Loucy (cell line): ENCODE measurements at regions not wholly inside any gene's neighbourhood (a gene's known extent, or its start where the extent isn't known, plus 50 kb on each side); places are given as distances from the start of the nearest gene placed in this dataset.

Experiments
- H2AFZ ChIP-seq: fragments of 200-600 bp; sonication (generic); 2 replicates; pipeline ENCODE4 v1.6.0; 2016; ENCODE audit warnings: antibody characterized with exemption, mild to moderate bottlenecking, low read length, moderate library complexity
- H3F3A ChIP-seq: fragments of 200-600 bp; 2 replicates; pipeline ENCODE4 v1.6.0; 2016; ENCODE audit warnings: antibody characterized with exemption, low read depth, mild to moderate bottlenecking
- H3K27me3 ChIP-seq: fragments of 200-600 bp; sonication (generic); 2 replicates; pipeline ENCODE4 v1.6.1; 2014; ENCODE audit warnings: low read length, mild to moderate bottlenecking; ENCODE audit not compliant: insufficient read depth, poor library complexity, severe bottlenecking
- H3K36me3 ChIP-seq: fragments of 200-600 bp; sonication (generic); 2 replicates; pipeline ENCODE4 v1.6.1; 2016; ENCODE audit warnings: low read length; ENCODE audit not compliant: insufficient read depth
- H3K4me1 ChIP-seq: fragments of 200-600 bp; sonication (generic); 2 replicates; pipeline ENCODE4 v1.5.1; 2014; ENCODE audit warnings: low read length, mild to moderate bottlenecking; ENCODE audit not compliant: insufficient read depth, poor library complexity, severe bottlenecking
- H3K4me2 ChIP-seq: fragments of 200-600 bp; sonication (generic); 2 replicates; pipeline ENCODE4 v1.6.0; 2014; ENCODE audit warnings: antibody characterized with exemption, low read length, low read depth, mild to moderate bottlenecking; ENCODE audit not compliant: poor library complexity, severe bottlenecking
- H3K4me3 ChIP-seq: fragments of 200-600 bp; sonication (generic); 2 replicates; pipeline ENCODE4 v1.5.1; 2014; ENCODE audit warnings: low read length, mild to moderate bottlenecking, mixed read lengths; ENCODE audit not compliant: poor library complexity, severe bottlenecking
- H3K79me2 ChIP-seq: fragments of 200-600 bp; sonication (generic); 2 replicates; pipeline ENCODE4 v1.6.1; 2014; ENCODE audit warnings: low read length; ENCODE audit not compliant: insufficient read depth
- H3K9ac ChIP-seq: fragments of 200-600 bp; sonication (generic); 2 replicates; pipeline ENCODE4 v1.6.0; 2014; ENCODE audit warnings: mild to moderate bottlenecking, low read depth, low read length, moderate library complexity; ENCODE audit not compliant: poor library complexity, severe bottlenecking
- H3K9me2 ChIP-seq: fragments of 200-600 bp; sonication (generic); replicated peaks from 2 replicates; pipeline ENCODE4 v1.6.1; 2016; ENCODE audit warnings: low read depth, low read length, mixed read lengths
- H3K9me3 ChIP-seq: fragments of 200-600 bp; sonication (generic); 2 replicates; pipeline ENCODE4 v1.6.1; 2014; ENCODE audit warnings: mild to moderate bottlenecking, antibody characterized with exemption, low read length, low read depth; ENCODE audit not compliant: insufficient read depth
- H4K20me1 ChIP-seq: fragments of 200-600 bp; sonication (generic); 2 replicates; pipeline ENCODE4 v1.6.0; 2014; ENCODE audit warnings: antibody characterized with exemption, low read length, mild to moderate bottlenecking; ENCODE audit not compliant: insufficient read depth, poor library complexity, severe bottlenecking
- EZH2phosphoT487 ChIP-seq: fragments of 200-600 bp; IDR thresholded peaks from 2 replicates; pipeline ENCODE4 v1.6.1; 2018; ENCODE audit warnings: antibody characterized with exemption, mild to moderate bottlenecking, moderate library complexity, borderline replicate concordance
- TF ChIP-seq, protein P1 (sequence below): fragments of 200-600 bp; sonication (generic); conservative IDR thresholded peaks from 2 replicates; pipeline ENCODE4 v1.5.1; 2014; ENCODE audit warnings: mild to moderate bottlenecking, antibody characterized with exemption, low read length

DNA sequence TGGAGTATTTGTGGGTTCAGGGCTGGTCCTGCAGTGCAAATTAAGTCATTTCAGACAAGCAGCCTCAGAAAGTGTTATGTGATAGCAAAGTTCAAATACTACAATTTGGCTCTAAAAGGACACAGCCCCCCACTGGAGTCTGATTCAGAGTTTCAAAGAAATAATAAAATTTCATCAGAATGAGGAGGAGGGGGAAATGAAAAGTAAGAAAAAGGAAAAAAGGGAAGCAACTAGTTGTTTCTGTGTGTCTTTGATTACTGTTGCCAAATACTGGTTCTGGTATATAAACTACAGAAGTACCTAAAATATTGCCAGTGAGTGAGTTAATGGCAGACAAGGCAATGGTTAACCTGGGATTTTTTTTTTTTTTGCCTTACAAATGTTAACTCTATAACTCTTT, 773.9 kb downstream of the BCL11A start:
- Histone ChIP-seq H3F3A (no peaks in the 10 kb centered on the region), H3K9me2 (no peaks in the 10 kb centered on the region), H2AFZ (no peak overlapping the region), H3K4me2 (no peak overlapping the region), H3K4me1 (no peaks in the 10 kb centered on the region), H4K20me1 (no peaks in the 10 kb centered on the region), H3K9ac (no peak overlapping the region), H3K79me2 (no peaks in the 10 kb centered on the region), H3K36me3 (no peaks in the 10 kb centered on the region), H3K4me3 (no peak overlapping the region), H3K9me3 (no peaks in the 10 kb centered on the region), H3K27me3 (no peaks in the 10 kb centered on the region)
- TF ChIP-seq, protein P1, sequence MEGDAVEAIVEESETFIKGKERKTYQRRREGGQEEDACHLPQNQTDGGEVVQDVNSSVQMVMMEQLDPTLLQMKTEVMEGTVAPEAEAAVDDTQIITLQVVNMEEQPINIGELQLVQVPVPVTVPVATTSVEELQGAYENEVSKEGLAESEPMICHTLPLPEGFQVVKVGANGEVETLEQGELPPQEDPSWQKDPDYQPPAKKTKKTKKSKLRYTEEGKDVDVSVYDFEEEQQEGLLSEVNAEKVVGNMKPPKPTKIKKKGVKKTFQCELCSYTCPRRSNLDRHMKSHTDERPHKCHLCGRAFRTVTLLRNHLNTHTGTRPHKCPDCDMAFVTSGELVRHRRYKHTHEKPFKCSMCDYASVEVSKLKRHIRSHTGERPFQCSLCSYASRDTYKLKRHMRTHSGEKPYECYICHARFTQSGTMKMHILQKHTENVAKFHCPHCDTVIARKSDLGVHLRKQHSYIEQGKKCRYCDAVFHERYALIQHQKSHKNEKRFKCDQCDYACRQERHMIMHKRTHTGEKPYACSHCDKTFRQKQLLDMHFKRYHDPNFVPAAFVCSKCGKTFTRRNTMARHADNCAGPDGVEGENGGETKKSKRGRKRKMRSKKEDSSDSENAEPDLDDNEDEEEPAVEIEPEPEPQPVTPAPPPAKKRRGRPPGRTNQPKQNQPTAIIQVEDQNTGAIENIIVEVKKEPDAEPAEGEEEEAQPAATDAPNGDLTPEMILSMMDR: no peak
- no peak for TF ChIP-seq EZH2phosphoT487

DNA sequence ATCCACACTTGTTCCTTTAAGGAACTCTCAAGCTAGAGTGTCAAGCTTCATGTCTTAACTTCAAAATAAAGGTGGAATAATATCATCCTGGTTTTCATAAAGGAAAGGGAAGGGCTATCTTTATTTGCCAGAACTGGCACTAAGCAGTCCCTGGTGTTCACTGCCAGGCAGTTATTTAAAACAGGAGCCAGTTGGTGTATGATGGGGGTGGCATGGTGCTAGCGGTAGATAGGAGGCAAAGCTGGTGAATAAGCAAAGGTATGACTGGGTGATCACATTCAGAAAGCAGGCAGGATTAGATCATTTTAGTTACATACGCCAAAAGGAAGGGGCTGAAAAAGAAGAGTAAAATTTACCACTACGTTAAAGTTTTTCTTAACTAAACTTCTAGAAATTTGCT, 776.3 kb downstream of the BCL11A start:
- no peak overlapping the region for H2AFZ ChIP-seq
- TF ChIP-seq, protein P1: no peak
- no peaks in the 10 kb centered on the region for H3K9me2 ChIP-seq
- H3K79me2 ChIP-seq: no peaks in the 10 kb centered on the region
- H3K4me3 ChIP-seq: no peak overlapping the region
- no peaks in the 10 kb centered on the region for H3K9me3 ChIP-seq
- H3K9ac ChIP-seq: no peak overlapping the region
- H3F3A ChIP-seq: no peaks in the 10 kb centered on the region
- H3K27me3 ChIP-seq: no peaks in the 10 kb centered on the region
- H3K4me2 ChIP-seq: no peak overlapping the region
- H3K36me3 ChIP-seq: no peaks in the 10 kb centered on the region
- H3K4me1 ChIP-seq: no peaks in the 10 kb centered on the region
- H4K20me1 ChIP-seq: no peaks in the 10 kb centered on the region

DNA sequence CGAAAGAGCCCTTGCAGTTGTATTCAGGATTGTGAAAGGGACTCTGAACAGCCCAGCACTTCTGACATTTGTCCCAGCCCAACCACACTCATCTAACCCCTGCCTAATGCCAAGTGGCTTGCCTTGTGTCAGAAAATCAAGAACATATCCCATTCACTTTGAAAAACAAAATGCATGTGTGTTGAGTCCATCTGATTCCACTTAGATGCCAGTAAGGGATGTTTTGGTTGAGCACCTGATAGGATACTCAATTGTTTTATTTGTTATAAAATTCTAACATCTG, 776.8 kb downstream of the BCL11A start:
- Histone ChIP-seq H2AFZ (no peak overlapping the region), H3K4me2 (no peak overlapping the region), H4K20me1 (no peaks in the 10 kb centered on the region), H3F3A (no peaks in the 10 kb centered on the region), H3K4me1 (no peaks in the 10 kb centered on the region), H3K79me2 (no peaks in the 10 kb centered on the region), H3K9me3 (no peaks in the 10 kb centered on the region), H3K4me3 (no peak overlapping the region), H3K27me3 (no peaks in the 10 kb centered on the region), H3K9me2 (no peaks in the 10 kb centered on the region), H3K9ac (no peak overlapping the region), H3K36me3 (no peaks in the 10 kb centered on the region)
- TF ChIP-seq EZH2phosphoT487: no peak
- TF ChIP-seq, protein P1: no peak
